ENCODE measurements at regions not wholly inside any gene's neighbourhood (a gene's known extent, or its start where the extent isn't known, plus 50 kb on each side); places are given as distances from the start of the nearest gene placed in this dataset.

- TF ChIP-seq RNF2 (IDR thresholded peaks at IDR 0.05; ENCODE audit: borderline replicate concordance, low read depth, low read length, missing control alignments, poor library complexity, severe bottlenecking) (no peak), ASH2L (IDR thresholded peaks at IDR 0.05; ENCODE audit: low read length) (no peak), CHD2 (IDR thresholded peaks at IDR 0.05; ENCODE audit: low read length) (no peak), SP2 (IDR thresholded peaks at IDR 0.05; ENCODE audit: low read length) (no peak), TBP (IDR thresholded peaks at IDR 0.05; ENCODE audit: low read depth, low read length) (no peak), GTF2F1 (IDR thresholded peaks at IDR 0.05; ENCODE audit: borderline replicate concordance, low read depth, low read length) (no peak), TEAD4 (IDR thresholded peaks at IDR 0.05; ENCODE audit: low read depth, low read length) (no peak), CHD1 (IDR thresholded peaks at IDR 0.05; ENCODE audit: low read depth, low read length) (no peak)
Observed at GRCh38 chr20:4443016-4443415, 193.9 kb upstream of the ADRA1D start (continued).

All from H1 (cell line).